ENCODE measurements at regions not wholly inside any gene's neighbourhood (a gene's known extent, or its start where the extent isn't known, plus 50 kb on each side); places are given as distances from the start of the nearest gene placed in this dataset.

- TF ChIP-seq CTCF (IDR thresholded peaks at IDR 0.05; ENCODE audit: poor library complexity, severe bottlenecking), result no peak
- no peak for TF ChIP-seq SMC3 (conservative IDR thresholded peaks at IDR 0.05; ENCODE audit: poor library complexity)
- TF ChIP-seq TAF1 (IDR thresholded peaks at IDR 0.05; ENCODE audit: low read depth), result no peak
- TF ChIP-seq RAD21 (conservative IDR thresholded peaks at IDR 0.05), result no peak
- TF ChIP-seq MXI1 (conservative IDR thresholded peaks at IDR 0.05; ENCODE audit: poor library complexity, severe bottlenecking), result no peak
- TF ChIP-seq REST (IDR thresholded peaks at IDR 0.05; ENCODE audit: borderline replicate concordance), result no peak
- no peak for TF ChIP-seq EZH2 (IDR thresholded peaks at IDR 0.05; ENCODE audit: borderline replicate concordance, insufficient read depth, low read length, poor library complexity, severe bottlenecking)
- no peak for TF ChIP-seq POLR2AphosphoS5 (IDR thresholded peaks at IDR 0.05)
Observed at GRCh38 chr11:42034826-42035225, 575.4 kb upstream of the LRRC4C start.
